ENCODE measurements at regions not wholly inside any gene's neighbourhood (a gene's known extent, or its start where the extent isn't known, plus 50 kb on each side); places are given as distances from the start of the nearest gene placed in this dataset.

DNA sequence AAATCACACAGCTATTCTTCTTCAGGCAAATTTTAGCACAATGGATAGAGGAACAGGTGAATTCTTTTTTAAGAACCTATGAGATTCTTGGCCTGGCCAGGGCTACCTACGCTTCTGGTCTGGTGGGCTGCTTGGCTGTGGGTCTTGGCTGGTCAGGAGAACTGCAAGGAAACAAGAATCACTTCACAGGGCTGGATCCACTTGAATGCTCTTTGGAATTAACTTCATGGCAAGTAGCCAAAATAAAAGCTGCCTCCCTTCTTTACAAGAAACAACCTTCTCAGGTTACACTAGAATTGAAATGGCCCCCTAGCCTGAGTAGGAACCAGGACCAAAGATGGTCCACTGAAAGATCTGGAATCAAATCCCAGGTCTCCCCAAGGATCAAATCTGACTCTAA, 519.1 kb downstream of the IQCM start:
- H3K4me1 ChIP-seq (ENCODE audit: control insufficient read depth, insufficient read depth, low read length) = peaks cover 8% of the 10 kb centered on the region
- H3K9ac ChIP-seq (ENCODE audit: low read length in 2 of 2) = no peak overlapping the region
- no peak overlapping the region for H3K27ac ChIP-seq (ENCODE audit: low read length)
- H3K36me3 ChIP-seq (ENCODE audit: control insufficient read depth in 2 of 2, insufficient read depth in 2 of 2, low read length in 2 of 2) = no peaks in the 10 kb centered on the region
- H3K27me3 ChIP-seq (ENCODE audit: control insufficient read depth in 1 of 2, insufficient read depth in 2 of 2, low read length in 2 of 2) = no peaks in the 10 kb centered on the region
- H3K4me3 ChIP-seq (ENCODE audit: low read length in 2 of 2) = no peak overlapping the region
- no peaks in the 10 kb centered on the region for H3K9me3 ChIP-seq (ENCODE audit: control insufficient read depth in 2 of 2, low read length in 2 of 2)

DNA sequence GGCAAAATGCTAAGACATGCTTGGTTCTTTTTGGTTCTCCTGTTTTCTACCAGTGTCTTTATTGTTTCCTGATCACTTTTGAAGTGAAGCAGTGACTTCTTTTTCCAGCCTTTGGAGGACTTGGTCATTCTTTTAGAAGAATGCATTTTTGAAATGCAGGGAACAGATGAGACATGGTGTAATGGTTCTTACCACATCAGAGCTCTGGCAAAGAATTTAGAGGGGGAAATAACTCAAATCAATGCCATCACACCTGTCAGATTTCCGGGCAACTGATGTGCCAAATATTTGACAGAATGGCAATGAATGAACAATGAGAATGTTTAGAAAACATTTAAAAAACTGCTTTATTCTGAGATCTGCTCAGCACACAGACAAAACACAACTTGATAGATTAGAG, 519.6 kb downstream of the IQCM start:
- H3K27me3 ChIP-seq (ENCODE audit: control insufficient read depth in 1 of 2, insufficient read depth in 2 of 2, low read length in 2 of 2) = no peaks in the 10 kb centered on the region
- no peaks in the 10 kb centered on the region for H3K36me3 ChIP-seq (ENCODE audit: control insufficient read depth in 2 of 2, insufficient read depth in 2 of 2, low read length in 2 of 2)
- no peak overlapping the region for H3K4me3 ChIP-seq (ENCODE audit: low read length in 2 of 2)
- no peak overlapping the region for H3K27ac ChIP-seq (ENCODE audit: low read length)
- no peak overlapping the region for H3K9ac ChIP-seq (ENCODE audit: low read length in 2 of 2)
- H3K4me1 ChIP-seq (ENCODE audit: control insufficient read depth, insufficient read depth, low read length) = peaks cover 8% of the 10 kb centered on the region
- no peaks in the 10 kb centered on the region for H3K9me3 ChIP-seq (ENCODE audit: control insufficient read depth in 2 of 2, low read length in 2 of 2)

DNA sequence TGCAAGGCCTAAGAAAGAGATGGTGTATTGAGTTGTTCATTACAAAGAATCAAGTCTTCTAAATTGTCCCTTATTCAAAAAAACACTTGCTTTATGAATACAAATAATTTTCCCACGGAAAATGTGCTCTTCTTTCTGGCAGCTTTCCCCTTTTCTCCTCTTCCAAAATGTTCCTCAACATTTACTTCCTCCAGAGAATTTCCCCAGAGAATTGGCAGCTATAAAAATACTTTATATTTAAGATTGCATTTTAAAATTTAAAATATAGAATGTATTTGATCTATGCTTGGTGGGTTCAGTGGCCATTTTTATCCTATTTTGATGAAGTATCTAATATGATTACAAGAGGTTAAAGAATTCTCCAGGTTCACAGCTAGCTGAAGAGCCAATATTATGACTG, 521.0 kb downstream of the IQCM start:
- no peak overlapping the region for H3K9ac ChIP-seq (ENCODE audit: low read length in 2 of 2)
- H3K4me1 ChIP-seq (ENCODE audit: control insufficient read depth, insufficient read depth, low read length) = peaks cover 8% of the 10 kb centered on the region
- H3K27me3 ChIP-seq (ENCODE audit: control insufficient read depth in 1 of 2, insufficient read depth in 2 of 2, low read length in 2 of 2) = no peaks in the 10 kb centered on the region
- H3K36me3 ChIP-seq (ENCODE audit: control insufficient read depth in 2 of 2, insufficient read depth in 2 of 2, low read length in 2 of 2) = no peaks in the 10 kb centered on the region
- no peaks in the 10 kb centered on the region for H3K9me3 ChIP-seq (ENCODE audit: control insufficient read depth in 2 of 2, low read length in 2 of 2)
- no peak overlapping the region for H3K4me3 ChIP-seq (ENCODE audit: low read length in 2 of 2)
- H3K27ac ChIP-seq (ENCODE audit: low read length) = no peak overlapping the region

DNA sequence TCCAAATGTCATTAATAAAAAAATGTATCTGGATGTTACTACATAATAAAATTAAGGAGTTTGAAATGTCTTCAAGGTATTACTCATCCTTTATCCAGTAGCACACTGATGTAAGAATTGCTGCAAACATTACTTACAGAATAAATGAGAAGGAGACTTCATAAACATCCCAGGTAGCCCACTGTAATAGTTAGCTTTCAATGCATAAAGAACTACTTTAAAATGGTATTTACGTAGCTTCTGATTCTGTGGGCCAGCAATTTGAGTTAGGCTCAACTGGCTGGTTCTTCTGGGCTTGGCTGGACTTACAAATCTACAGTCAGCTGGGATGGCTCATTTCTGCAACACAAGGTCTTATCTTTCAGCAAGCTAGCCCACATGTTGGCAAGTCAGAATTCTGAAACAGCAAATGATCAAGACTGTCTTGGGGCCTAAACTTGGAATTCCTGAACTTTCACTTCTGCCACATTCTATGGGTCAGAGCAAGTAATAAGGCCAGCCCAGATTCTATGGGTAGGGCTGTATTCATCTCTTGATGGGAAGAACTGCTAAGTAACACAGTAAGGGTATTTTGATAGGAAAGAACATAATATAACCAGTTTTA, 522.5 kb downstream of the IQCM start:
- no peak overlapping the region for H3K4me3 ChIP-seq (ENCODE audit: low read length in 2 of 2)
- no peak overlapping the region for H3K9ac ChIP-seq (ENCODE audit: low read length in 2 of 2)
- H3K36me3 ChIP-seq (ENCODE audit: control insufficient read depth in 2 of 2, insufficient read depth in 2 of 2, low read length in 2 of 2) = no peaks in the 10 kb centered on the region
- no peaks in the 10 kb centered on the region for H3K9me3 ChIP-seq (ENCODE audit: control insufficient read depth in 2 of 2, low read length in 2 of 2)
- H3K27me3 ChIP-seq (ENCODE audit: control insufficient read depth in 1 of 2, insufficient read depth in 2 of 2, low read length in 2 of 2) = no peaks in the 10 kb centered on the region
- H3K27ac ChIP-seq (ENCODE audit: low read length) = no peak overlapping the region
- peaks cover 8% of the 10 kb centered on the region for H3K4me1 ChIP-seq (ENCODE audit: control insufficient read depth, insufficient read depth, low read length)

DNA sequence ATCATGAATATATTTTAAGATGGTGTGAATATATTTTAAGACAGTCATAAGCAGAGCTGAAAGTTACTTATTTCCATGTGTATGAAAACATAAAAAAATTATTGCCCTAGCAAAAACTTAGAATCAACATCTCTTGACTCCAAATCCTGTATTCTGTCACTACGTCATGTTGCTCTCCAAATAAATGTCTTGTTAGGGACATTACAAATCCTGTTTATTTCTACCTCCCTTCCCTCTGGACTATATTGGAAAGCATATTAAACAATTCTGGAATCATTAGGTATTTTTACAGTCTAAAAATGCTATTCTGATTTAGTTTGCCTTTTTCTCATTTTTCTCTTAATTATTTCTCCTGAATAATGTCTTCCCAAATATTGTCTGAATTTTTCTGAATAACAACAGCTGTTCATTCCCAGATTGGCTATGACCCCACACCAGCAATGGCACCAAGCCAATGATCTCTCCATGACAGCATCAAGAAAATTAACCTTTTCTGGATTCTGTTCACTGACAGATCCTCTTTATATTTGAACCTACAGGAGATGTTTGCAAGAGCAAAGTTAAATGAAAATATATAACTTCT, 523.1 kb downstream of the IQCM start:
- Histone ChIP-seq H3K36me3 (ENCODE audit: control insufficient read depth in 2 of 2, insufficient read depth in 2 of 2, low read length in 2 of 2) (no peaks in the 10 kb centered on the region), H3K27me3 (ENCODE audit: control insufficient read depth in 1 of 2, insufficient read depth in 2 of 2, low read length in 2 of 2) (no peaks in the 10 kb centered on the region), H3K4me3 (ENCODE audit: low read length in 2 of 2) (no peak overlapping the region), H3K9ac (ENCODE audit: low read length in 2 of 2) (no peak overlapping the region), H3K9me3 (ENCODE audit: control insufficient read depth in 2 of 2, low read length in 2 of 2) (no peaks in the 10 kb centered on the region), H3K27ac (ENCODE audit: low read length) (no peak overlapping the region), H3K4me1 (ENCODE audit: control insufficient read depth, insufficient read depth, low read length) (peaks cover 8% of the 10 kb centered on the region)

DNA sequence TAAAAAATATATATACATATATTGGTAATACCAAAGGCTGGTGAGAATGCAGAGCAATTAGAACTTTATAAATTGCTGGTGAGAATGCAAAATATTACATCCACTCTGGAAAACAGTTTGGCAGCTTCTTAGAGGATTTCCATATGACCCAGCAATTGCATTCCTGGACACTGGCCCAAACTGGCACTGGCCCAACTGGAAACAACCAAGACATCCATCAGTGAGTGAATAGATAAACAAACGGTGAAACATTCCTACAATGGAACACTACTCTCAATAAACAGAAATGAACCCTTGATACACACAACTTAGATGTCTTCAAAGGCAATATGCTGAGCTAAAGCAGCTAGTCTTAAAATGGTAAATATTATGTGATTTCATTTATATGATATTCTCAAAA, 524.2 kb downstream of the IQCM start:
- H3K27ac ChIP-seq (ENCODE audit: low read length) = no peak overlapping the region

DNA sequence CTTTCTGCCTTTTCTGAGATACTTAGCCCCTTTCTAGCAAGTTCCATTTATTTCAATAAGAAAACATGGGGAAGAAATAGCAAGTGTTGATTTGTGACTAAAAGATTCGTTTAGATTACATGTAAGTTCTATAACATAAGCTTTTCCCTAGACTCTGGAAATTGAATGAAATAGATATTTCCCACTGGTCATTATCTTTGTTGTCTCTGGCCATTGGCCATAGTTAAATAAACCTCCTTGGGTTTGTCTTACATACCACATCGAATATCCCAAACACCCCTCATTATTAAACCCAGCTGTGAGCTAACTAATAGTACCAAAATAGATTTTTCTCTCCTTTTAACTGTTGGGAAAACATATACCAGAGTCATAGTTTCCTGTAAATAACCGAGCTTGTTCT, 534.8 kb downstream of the IQCM start:
- no peak overlapping the region for H3K4me3 ChIP-seq (ENCODE audit: low read length in 2 of 2)
- no peaks in the 10 kb centered on the region for H3K36me3 ChIP-seq (ENCODE audit: control insufficient read depth in 2 of 2, insufficient read depth in 2 of 2, low read length in 2 of 2)
- H3K4me1 ChIP-seq (ENCODE audit: control insufficient read depth, insufficient read depth, low read length) = peaks cover 4% of the 10 kb centered on the region
- no peak overlapping the region for H3K27ac ChIP-seq (ENCODE audit: low read length)
- H3K9ac ChIP-seq (ENCODE audit: low read length in 2 of 2) = no peak overlapping the region
- H3K27me3 ChIP-seq (ENCODE audit: control insufficient read depth in 1 of 2, insufficient read depth in 2 of 2, low read length in 2 of 2) = no peaks in the 10 kb centered on the region
- no peaks in the 10 kb centered on the region for H3K9me3 ChIP-seq (ENCODE audit: control insufficient read depth in 2 of 2, low read length in 2 of 2)

More for the DNA sequence above, 524.2 kb downstream of the IQCM start:
- Histone ChIP-seq H3K27me3 (ENCODE audit: control insufficient read depth in 1 of 2, insufficient read depth in 2 of 2, low read length in 2 of 2) (no peaks in the 10 kb centered on the region), H3K9me3 (ENCODE audit: control insufficient read depth in 2 of 2, low read length in 2 of 2) (no peaks in the 10 kb centered on the region), H3K36me3 (ENCODE audit: control insufficient read depth in 2 of 2, insufficient read depth in 2 of 2, low read length in 2 of 2) (no peaks in the 10 kb centered on the region), H3K4me1 (ENCODE audit: control insufficient read depth, insufficient read depth, low read length) (peaks cover 6% of the 10 kb centered on the region), H3K4me3 (ENCODE audit: low read length in 2 of 2) (no peak overlapping the region), H3K9ac (ENCODE audit: low read length in 2 of 2) (no peak overlapping the region)

DNA sequence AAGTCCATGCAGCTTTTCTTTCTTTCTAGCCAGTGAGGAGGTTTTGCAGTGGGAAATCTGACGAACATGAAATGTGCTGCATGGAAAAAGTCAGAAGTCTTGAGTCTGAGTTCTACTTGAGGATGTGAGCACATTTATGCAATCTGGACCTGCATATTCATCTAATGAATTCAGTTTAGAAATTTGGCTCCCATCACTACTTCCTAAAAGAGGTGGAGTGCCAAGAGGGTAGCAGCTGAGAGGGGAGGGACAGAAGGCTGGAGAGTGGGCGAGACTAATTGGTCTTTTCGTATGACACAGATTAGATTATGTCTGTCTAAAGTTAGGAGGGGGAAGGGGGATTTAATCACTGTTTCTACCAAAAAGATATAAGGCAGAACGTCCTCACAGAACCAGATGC, 535.9 kb downstream of the IQCM start:
- H3K9ac ChIP-seq (ENCODE audit: low read length in 2 of 2) = no peak overlapping the region
- H3K9me3 ChIP-seq (ENCODE audit: control insufficient read depth in 2 of 2, low read length in 2 of 2) = no peaks in the 10 kb centered on the region
- H3K36me3 ChIP-seq (ENCODE audit: control insufficient read depth in 2 of 2, insufficient read depth in 2 of 2, low read length in 2 of 2) = no peaks in the 10 kb centered on the region
- peak overlapping the region in 1 of 2 donors; percentile 9 for H3K4me3 ChIP-seq (ENCODE audit: low read length in 2 of 2)
- peaks cover 4% of the 10 kb centered on the region for H3K4me1 ChIP-seq (ENCODE audit: control insufficient read depth, insufficient read depth, low read length)
- no peak overlapping the region for H3K27ac ChIP-seq (ENCODE audit: low read length)
- no peaks in the 10 kb centered on the region for H3K27me3 ChIP-seq (ENCODE audit: control insufficient read depth in 1 of 2, insufficient read depth in 2 of 2, low read length in 2 of 2)

DNA sequence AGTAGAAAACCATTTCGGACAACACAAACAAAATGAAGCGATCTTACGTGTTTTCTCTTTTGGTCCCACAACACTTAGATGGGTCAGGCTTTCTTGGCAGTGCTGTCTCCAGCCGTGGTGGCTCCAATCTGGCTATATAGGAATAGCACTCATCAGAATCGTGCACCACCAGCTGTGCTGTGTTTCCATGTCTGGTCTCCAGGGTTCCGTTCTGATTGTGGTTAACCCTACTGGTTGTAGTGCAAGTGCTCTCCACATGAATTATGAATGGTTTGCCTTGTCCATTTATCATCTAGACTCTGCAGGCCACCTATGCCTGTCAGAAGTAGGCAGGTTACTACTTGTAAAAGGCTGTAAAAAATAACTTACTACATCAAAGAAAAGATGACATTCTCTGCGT, 536.3 kb downstream of the IQCM start:
- Histone ChIP-seq H3K9ac (ENCODE audit: low read length in 2 of 2) (no peak overlapping the region), H3K9me3 (ENCODE audit: control insufficient read depth in 2 of 2, low read length in 2 of 2) (no peaks in the 10 kb centered on the region), H3K27me3 (ENCODE audit: control insufficient read depth in 1 of 2, insufficient read depth in 2 of 2, low read length in 2 of 2) (no peaks in the 10 kb centered on the region), H3K36me3 (ENCODE audit: control insufficient read depth in 2 of 2, insufficient read depth in 2 of 2, low read length in 2 of 2) (no peaks in the 10 kb centered on the region), H3K4me3 (ENCODE audit: low read length in 2 of 2) (no peak overlapping the region), H3K4me1 (ENCODE audit: control insufficient read depth, insufficient read depth, low read length) (peaks cover 4% of the 10 kb centered on the region), H3K27ac (ENCODE audit: low read length) (no peak overlapping the region)

DNA sequence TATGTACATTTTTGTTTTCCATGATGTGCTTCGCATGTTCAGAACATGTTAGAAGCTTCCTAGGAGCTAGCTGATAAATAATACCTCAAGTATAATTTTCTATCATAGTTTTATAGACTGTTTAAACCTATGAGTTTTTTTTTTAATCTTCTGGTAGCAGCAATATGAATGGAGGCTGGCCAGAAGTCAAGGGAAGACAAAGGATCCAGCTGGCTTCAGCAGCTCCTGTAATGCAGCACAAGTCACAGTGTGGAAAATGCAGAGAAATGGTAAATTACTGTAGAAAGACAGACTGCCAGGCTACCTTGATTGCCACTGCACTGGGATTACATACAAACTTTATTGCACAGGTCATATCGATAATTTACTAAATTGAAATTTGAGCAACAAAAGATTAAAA, 537.9 kb downstream of the IQCM start:
- no peaks in the 10 kb centered on the region for H3K9me3 ChIP-seq (ENCODE audit: control insufficient read depth in 2 of 2, low read length in 2 of 2)
- no peak overlapping the region for H3K9ac ChIP-seq (ENCODE audit: low read length in 2 of 2)
- no peaks in the 10 kb centered on the region for H3K36me3 ChIP-seq (ENCODE audit: control insufficient read depth in 2 of 2, insufficient read depth in 2 of 2, low read length in 2 of 2)
- peaks cover 4% of the 10 kb centered on the region for H3K4me1 ChIP-seq (ENCODE audit: control insufficient read depth, insufficient read depth, low read length)
- no peak overlapping the region for H3K27ac ChIP-seq (ENCODE audit: low read length)
- no peaks in the 10 kb centered on the region for H3K27me3 ChIP-seq (ENCODE audit: control insufficient read depth in 1 of 2, insufficient read depth in 2 of 2, low read length in 2 of 2)
- H3K4me3 ChIP-seq (ENCODE audit: low read length in 2 of 2) = no peak overlapping the region

DNA sequence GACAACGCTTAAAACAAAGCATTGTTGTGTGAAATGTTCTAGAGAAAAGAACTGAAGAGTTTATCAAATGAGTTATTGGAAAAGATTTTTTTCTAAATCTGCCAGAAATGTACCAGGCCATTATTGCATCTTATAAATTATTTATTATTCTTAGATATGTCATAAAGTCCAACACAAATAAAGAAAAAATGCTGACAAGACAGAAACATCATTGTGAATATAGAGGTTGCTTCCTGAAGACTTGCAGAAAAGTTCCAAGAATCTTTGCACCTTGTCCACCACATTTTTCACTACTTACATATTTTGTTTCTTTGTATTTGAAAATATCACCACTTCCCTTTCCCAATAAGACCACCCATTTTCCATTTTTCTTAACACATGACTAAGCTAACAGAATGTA, 545.8 kb downstream of the IQCM start:
- no peaks in the 10 kb centered on the region for H3K4me1 ChIP-seq (ENCODE audit: control insufficient read depth, insufficient read depth, low read length)
- H3K27me3 ChIP-seq (ENCODE audit: control insufficient read depth in 1 of 2, insufficient read depth in 2 of 2, low read length in 2 of 2) = no peaks in the 10 kb centered on the region
- no peaks in the 10 kb centered on the region for H3K9me3 ChIP-seq (ENCODE audit: control insufficient read depth in 2 of 2, low read length in 2 of 2)
- H3K4me3 ChIP-seq (ENCODE audit: low read length in 2 of 2) = no peak overlapping the region
- H3K36me3 ChIP-seq (ENCODE audit: control insufficient read depth in 2 of 2, insufficient read depth in 2 of 2, low read length in 2 of 2) = no peaks in the 10 kb centered on the region
- H3K9ac ChIP-seq (ENCODE audit: low read length in 2 of 2) = no peak overlapping the region
- no peak overlapping the region for H3K27ac ChIP-seq (ENCODE audit: low read length)
